GM19238 (cell line): ENCODE measurements at regions not wholly inside any gene's neighbourhood (a gene's known extent, or its start where the extent isn't known, plus 50 kb on each side); places are given as distances from the start of the nearest gene placed in this dataset.
"Not testable (repeated sequence)": the region's sequence is repeated elsewhere in the genome, so short reads cannot be mapped to it uniquely, and the experiment has no call there.

Experiments
- DNase-seq: peaks from one replicate; pipeline ENCODE4 v3.0.0; 2011; ENCODE audit warnings: low spot score; ENCODE audit not compliant: insufficient read length

- no peak for DNase-seq
These were observed 273.1 kb upstream of the SLC14A2 start for GRCh38 chr18:45342166-45342565.

DNA sequence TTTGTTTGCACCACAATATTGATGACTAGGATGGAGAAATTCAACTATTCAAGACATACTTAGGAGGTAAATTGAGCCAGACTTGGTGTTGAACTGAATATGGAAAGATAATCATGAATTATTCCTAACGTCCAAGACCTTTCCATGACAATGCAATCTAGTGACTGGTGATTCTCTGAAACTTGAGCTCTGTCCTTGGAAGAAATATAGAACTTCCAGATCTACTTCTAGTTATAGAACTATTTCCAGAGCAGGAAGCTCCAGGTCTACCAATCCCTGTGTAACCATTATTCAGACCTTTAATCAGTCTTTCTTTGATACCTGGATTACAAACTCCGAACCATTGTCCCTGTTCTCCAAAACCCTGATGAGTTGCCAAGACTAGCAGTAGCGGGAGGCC is 272.6 kb upstream of the SLC14A2 start:
- DNase-seq = no peak

GRCh38 chr18:45343365-45343764 is 271.9 kb upstream of the SLC14A2 start:
- DNase-seq = no peak

- not testable (repeated sequence) for DNase-seq
These were observed 270.6 kb upstream of the SLC14A2 start for GRCh38 chr18:45344680-45345079.

DNA sequence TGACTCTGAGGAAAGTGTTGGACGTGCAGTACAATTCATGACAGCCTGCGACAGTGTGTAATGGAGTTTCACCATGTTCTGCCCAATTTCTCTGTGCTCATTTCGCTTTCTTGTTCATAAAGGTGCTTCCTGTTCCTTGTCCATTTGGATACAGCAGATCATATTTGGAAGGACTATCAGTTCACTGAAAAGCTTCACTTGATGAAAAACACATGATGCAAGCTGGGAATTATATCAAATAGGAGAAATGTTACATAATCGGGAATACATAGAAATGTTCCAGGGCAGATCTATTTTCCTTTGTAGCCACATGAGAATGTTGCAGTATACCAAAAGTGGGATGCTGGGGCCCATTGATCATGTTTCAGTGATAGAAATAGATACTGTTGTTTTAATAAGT is 266.3 kb upstream of the SLC14A2 start:
- DNase-seq = no peak

GRCh38 chr18:45349467-45349866 is 265.8 kb upstream of the SLC14A2 start:
- DNase-seq = no peak

DNA sequence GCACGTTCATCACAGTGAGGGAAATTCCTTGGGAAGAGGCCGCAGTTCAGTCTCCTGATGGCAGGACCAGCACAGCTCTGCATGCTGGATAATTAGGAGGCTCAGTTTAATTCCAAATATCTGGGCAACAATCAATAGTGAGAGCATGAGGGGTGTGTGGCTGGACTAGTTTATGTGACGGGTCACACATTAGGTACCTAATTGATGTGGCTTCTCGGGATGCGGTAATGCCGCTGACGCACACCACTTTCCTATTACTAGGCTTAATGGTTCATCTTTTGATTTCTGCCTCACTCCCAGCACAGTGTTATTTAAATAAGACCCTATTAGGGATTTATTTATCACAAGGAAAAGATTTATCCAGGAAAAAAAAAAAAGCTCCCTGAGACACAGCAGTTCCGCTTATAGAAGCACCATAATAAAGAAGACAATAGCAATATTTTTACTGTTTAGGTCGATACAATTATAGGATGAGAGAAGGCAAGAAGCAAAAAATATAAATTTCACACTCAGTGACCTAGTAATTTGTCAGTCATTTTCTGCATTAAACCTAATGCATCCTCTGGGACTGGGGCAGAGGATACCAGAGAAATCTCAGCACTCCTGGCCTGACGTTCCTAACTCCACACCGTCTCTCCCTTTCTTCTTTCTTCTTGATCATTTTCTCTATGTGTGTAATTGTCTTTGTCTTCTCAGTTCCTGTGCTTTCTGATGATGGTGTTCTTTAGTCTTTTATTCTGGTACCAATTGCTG is 264.7 kb upstream of the SLC14A2 start:
- no peak for DNase-seq

- DNase-seq = no peak
These were observed 262.4 kb upstream of the SLC14A2 start for GRCh38 chr18:45352874-45353273.

DNA sequence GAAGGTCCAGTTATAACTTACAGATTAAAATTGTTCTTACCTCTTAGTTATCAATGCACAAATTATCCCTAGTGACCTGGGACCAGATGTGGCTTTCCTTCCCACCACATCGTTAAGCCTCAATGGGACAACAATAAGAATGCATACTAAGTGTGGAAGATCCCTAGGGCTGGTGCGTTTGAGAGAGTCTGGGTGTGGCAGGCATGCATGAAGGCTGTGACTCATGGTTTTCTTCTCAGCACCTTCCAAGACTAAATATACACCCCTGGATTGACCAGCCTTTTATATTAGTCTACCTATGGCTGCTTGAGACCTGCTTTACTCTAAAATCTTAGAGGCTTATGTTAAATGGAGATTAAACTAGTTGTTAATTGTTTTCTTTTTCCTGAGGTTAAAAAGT is 261.7 kb upstream of the SLC14A2 start:
- DNase-seq = no peak

- no peak for DNase-seq
These were observed 259.2 kb upstream of the SLC14A2 start for GRCh38 chr18:45355944-45356520.

- no peak for DNase-seq
These were observed 257.4 kb upstream of the SLC14A2 start for GRCh38 chr18:45357686-45358470.

DNA sequence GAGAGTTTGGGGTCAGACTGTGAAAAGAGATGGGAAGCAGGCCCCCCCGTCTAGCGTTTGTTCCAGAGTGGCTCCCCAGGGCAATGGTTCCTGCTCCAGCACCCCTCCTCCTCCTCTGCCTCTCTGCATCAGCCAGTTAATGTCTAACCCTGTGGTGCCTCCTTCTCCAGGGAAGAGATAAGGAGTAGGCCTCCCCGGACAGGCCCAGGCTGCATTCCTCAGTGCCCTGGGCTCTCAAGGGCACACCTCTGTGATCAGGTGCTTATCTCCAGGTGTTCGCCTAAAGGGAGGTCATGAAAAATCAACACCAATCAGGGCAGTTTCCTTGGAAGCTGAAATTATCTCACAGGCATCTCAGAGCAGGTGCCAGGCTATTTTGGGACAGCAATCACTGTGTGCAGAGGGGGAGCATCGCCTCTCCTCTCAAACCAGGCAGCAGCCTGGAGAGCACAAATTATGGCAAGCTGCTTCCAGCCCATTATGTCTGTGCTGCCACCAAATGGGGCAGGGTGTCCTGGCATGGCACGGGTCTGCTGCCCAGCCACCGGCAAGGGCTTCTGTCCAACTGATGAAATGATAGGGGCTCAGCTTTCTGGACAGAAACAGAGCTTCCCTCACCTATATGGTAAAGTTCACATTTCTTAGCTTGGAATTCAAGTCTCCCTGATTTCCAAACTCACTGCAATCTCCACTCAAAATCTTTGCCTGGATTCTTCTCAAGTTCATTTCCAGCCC is 255.8 kb upstream of the SLC14A2 start:
- DNase-seq = no peak

DNA sequence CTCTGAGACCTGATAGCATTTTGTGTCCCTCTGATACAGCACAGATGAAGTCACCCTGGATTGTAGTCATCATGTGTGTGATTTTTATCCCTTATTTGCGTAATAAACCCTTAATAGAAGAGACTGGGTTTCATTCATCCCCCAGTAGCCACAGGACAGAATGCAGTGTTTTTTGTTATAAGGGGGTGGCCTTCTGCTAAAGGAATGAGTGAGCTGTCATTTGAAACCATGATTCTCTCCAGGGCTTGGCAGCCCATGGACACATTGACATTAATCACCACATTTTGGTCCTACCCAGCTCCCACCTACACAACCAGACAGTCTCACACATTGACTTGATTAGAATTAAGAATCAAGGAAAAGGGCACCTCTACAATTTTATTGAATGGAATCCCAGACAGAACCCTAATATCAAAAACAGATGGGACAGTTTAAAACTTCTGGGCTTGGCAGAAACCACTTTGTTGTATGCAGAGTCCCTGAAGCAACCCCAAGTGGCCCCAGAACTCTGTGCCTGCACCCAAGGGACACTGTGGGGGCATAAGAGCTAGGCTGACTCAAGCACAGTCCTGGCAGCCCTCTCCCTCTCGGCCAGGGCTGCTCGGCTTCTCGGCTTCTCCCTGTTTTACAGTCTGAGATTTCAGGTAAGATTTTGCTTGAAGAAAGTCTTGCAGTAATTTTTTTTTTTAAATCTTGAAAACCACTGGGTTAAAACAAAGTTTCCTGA is 254.0 kb upstream of the SLC14A2 start:
- DNase-seq = no peak

- no peak for DNase-seq
These were observed 252.1 kb upstream of the SLC14A2 start for GRCh38 chr18:45363196-45363595.

GRCh38 chr18:45365835-45366234 is 249.4 kb upstream of the SLC14A2 start:
- DNase-seq = no peak

- DNase-seq = no peak
These were observed 244.8 kb upstream of the SLC14A2 start for GRCh38 chr18:45370255-45371010.

DNA sequence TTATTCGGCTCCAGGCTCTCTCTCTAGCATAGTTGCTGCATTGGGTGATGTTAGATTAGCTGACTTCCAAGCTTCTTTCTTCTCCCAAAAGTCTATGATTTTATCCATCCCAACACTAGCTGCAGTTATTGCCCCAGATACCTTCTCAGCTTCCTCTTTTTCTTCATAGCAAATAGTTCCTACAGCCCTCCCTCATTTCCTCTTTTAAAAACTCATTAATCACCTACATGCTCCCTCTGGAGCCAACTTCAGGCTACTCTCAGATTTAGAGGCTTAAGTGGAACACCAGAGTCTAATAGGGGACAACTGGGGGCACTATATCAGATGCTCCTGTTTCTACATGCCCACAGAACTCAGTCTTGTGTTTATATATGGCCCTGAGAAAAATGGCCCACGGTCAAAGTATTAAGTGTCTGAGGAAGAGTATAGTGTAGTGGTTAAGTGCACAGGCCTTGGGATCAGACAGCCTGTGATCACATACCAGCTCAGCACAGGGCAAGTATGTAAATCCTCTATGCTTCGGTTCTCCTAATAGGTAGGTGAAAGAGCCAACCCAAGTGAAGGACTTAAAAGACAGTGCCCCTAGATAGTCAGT is 241.9 kb upstream of the SLC14A2 start:
- no peak for DNase-seq

DNA sequence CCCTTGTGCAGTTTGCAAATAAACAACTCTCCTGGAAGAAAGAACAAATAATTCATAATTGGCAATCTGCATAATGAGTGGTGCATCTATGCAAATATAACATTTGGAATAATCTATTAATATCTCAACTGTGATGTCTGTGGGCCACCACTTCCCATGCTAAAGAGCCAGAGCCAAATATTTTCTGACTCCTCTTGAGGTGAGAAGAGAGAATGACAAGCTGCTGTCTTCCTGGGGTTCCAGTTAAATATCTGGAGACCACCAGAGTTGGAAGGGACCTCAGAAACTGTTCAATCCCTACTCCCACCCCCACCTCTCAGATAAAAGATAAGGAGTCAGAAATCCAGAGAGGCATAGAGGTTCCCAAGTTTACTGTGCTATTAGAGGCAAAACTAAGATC is 241.0 kb upstream of the SLC14A2 start:
- no peak for DNase-seq

- no peak for DNase-seq
These were observed 240.2 kb upstream of the SLC14A2 start for GRCh38 chr18:45374878-45375630.
